ENCODE measurements at regions not wholly inside any gene's neighbourhood (a gene's known extent, or its start where the extent isn't known, plus 50 kb on each side); places are given as distances from the start of the nearest gene placed in this dataset.

DNA sequence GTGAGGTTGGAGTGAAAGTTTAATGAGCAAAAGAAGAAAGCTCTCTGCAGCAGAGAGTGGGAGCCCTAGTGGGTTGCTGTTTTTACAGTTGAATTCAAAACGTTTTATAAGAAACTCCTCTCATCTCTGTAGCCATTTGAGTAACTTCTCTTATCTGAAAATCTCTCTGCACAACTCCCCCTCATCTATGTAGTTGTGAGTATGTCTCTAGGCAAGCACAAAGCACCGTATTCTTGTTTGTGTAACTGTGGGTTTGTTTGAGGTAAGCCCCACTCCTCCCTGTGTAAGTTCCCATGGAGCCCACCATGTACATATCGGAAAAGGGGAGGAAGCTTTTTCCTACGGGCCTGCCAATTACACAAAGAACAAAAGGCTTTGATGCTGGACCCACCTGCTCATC is 56.5 kb upstream of the GOLGA6L2 start:
- TF ChIP-seq EZH2 (IDR thresholded peaks at IDR 0.05; ENCODE audit: borderline replicate concordance, low read depth, low read length, poor library complexity, severe bottlenecking): no peak
- TF ChIP-seq, protein P1, sequence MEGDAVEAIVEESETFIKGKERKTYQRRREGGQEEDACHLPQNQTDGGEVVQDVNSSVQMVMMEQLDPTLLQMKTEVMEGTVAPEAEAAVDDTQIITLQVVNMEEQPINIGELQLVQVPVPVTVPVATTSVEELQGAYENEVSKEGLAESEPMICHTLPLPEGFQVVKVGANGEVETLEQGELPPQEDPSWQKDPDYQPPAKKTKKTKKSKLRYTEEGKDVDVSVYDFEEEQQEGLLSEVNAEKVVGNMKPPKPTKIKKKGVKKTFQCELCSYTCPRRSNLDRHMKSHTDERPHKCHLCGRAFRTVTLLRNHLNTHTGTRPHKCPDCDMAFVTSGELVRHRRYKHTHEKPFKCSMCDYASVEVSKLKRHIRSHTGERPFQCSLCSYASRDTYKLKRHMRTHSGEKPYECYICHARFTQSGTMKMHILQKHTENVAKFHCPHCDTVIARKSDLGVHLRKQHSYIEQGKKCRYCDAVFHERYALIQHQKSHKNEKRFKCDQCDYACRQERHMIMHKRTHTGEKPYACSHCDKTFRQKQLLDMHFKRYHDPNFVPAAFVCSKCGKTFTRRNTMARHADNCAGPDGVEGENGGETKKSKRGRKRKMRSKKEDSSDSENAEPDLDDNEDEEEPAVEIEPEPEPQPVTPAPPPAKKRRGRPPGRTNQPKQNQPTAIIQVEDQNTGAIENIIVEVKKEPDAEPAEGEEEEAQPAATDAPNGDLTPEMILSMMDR (conservative IDR thresholded peaks at IDR 0.05; ENCODE audit: low read depth, low read length): no peak

All from A673 (cell line).